ENCODE measurements at regions not wholly inside any gene's neighbourhood (a gene's known extent, or its start where the extent isn't known, plus 50 kb on each side); places are given as distances from the start of the nearest gene placed in this dataset.

DNA sequence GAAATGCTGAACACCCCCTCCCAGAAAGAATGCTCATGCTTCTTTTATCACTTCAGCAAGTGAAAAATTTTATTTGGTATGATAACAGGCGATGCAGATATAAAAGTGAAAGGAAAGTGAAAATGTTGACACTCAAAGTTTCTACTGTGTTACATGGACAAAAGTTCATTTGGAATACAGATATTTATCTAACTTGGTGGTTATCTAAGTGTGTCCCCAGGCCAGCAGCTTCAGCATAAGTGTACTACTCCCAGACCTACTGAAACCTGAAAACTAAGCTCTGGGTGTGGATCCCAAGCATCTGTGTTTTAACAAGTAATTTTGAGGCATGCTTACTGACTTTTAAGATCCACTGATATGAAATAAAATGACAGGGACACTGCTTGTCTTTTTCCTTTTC, 157.1 kb upstream of the BCHE start:
- TF ChIP-seq POLR2A (IDR thresholded peaks at IDR 0.05; ENCODE audit: low read depth, low read length) = no peak
- TF ChIP-seq TAF1 (IDR thresholded peaks at IDR 0.05; ENCODE audit: low read depth, low read length) = no peak
- no peak for TF ChIP-seq POLR2AphosphoS5 (IDR thresholded peaks at IDR 0.05; ENCODE audit: low read depth, low read length)
- no peak for TF ChIP-seq PAX5 (IDR thresholded peaks at IDR 0.05; ENCODE audit: insufficient read depth, low read length, severe bottlenecking)
- no peak for TF ChIP-seq SPI1 (IDR thresholded peaks at IDR 0.05; ENCODE audit: low read depth, low read length)
- no peak for TF ChIP-seq POU2F2 (IDR thresholded peaks at IDR 0.05; ENCODE audit: low read depth, low read length)
